ENCODE measurements at regions not wholly inside any gene's neighbourhood (a gene's known extent, or its start where the extent isn't known, plus 50 kb on each side); places are given as distances from the start of the nearest gene placed in this dataset.

DNA sequence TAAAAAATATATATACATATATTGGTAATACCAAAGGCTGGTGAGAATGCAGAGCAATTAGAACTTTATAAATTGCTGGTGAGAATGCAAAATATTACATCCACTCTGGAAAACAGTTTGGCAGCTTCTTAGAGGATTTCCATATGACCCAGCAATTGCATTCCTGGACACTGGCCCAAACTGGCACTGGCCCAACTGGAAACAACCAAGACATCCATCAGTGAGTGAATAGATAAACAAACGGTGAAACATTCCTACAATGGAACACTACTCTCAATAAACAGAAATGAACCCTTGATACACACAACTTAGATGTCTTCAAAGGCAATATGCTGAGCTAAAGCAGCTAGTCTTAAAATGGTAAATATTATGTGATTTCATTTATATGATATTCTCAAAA lies 524.2 kb downstream of the IQCM start:
- TF ChIP-seq ZNF561 (tag by site-specific recombination; IDR thresholded peaks at IDR 0.05; ENCODE audit: borderline replicate concordance) (no peak), ZNF391 (tag by site-specific recombination; IDR thresholded peaks at IDR 0.05; ENCODE audit: borderline replicate concordance, low read depth) (no peak), ZNF157 (tag by site-specific recombination; IDR thresholded peaks at IDR 0.05) (no peak)
- Histone ChIP-seq H3K4me3 (ENCODE audit: low read depth, low read length) (no peak overlapping the region), H3K4me1 (ENCODE audit: control insufficient read depth, insufficient read depth, low read length) (peaks cover 2% of the 10 kb centered on the region; the same call in 1 of the 2 replicates), H3K9me3 (ENCODE audit: control insufficient read depth, insufficient read depth, low read depth, low read length) (no peaks in the 10 kb centered on the region), H3K36me3 (ENCODE audit: control insufficient read depth in 2 of 2, insufficient read depth in 1 of 2, low read length in 2 of 2) (no peaks in the 10 kb centered on the region), H3K27ac (ENCODE audit: extremely low read depth, low read depth, low read length) (no peak overlapping the region)
- POLR2A ChIA-PET, result no interaction called here
- CTCF ChIA-PET, result no interaction called here

GRCh38 chr4:149280806-149281205 lies 534.8 kb downstream of the IQCM start:
- CTCF ChIA-PET, result no interaction called here
- Histone ChIP-seq H3K36me3 (ENCODE audit: control insufficient read depth in 2 of 2, insufficient read depth in 1 of 2, low read length in 2 of 2) (no peaks in the 10 kb centered on the region), H3K27ac (ENCODE audit: extremely low read depth, low read depth, low read length) (no peak overlapping the region), H3K4me3 (ENCODE audit: low read depth, low read length) (no peak overlapping the region), H3K9me3 (ENCODE audit: control insufficient read depth, insufficient read depth, low read depth, low read length) (no peaks in the 10 kb centered on the region), H3K4me1 (ENCODE audit: control insufficient read depth, insufficient read depth, low read length) (no peaks in the 10 kb centered on the region)
- TF ChIP-seq ZNF121 (tag by site-specific recombination; IDR thresholded peaks at IDR 0.05) (no peak), ZNF37A (tag by site-specific recombination; IDR thresholded peaks at IDR 0.05) (no peak), BCL11B (tag by site-specific recombination; IDR thresholded peaks at IDR 0.05; ENCODE audit: low read depth) (no peak), HOXD13 (CRISPR knock-in tag; IDR thresholded peaks at IDR 0.05; ENCODE audit: borderline replicate concordance) (no peak), ZNF600 (tag by site-specific recombination; IDR thresholded peaks at IDR 0.05) (no peak), ZNF341 (tag by site-specific recombination; IDR thresholded peaks at IDR 0.05; ENCODE audit: low read depth) (no peak), ZNF621 (tag by site-specific recombination; IDR thresholded peaks at IDR 0.05) (no peak), ZNF404 (tag by site-specific recombination; IDR thresholded peaks at IDR 0.05) (no peak), ZNF548 (tag by site-specific recombination; IDR thresholded peaks at IDR 0.05) (no peak), SCRT2 (tag by site-specific recombination; IDR thresholded peaks at IDR 0.05) (no peak), ZNF555 (tag by site-specific recombination; conservative IDR thresholded peaks at IDR 0.05) (no peak), ZNF366 (tag by site-specific recombination; conservative IDR thresholded peaks at IDR 0.05) (no peak), ZNF785 (tag by site-specific recombination; IDR thresholded peaks at IDR 0.05) (no peak), GLI4 (tag by site-specific recombination; IDR thresholded peaks at IDR 0.05) (no peak)
- TF ChIP-seq, protein P1, sequence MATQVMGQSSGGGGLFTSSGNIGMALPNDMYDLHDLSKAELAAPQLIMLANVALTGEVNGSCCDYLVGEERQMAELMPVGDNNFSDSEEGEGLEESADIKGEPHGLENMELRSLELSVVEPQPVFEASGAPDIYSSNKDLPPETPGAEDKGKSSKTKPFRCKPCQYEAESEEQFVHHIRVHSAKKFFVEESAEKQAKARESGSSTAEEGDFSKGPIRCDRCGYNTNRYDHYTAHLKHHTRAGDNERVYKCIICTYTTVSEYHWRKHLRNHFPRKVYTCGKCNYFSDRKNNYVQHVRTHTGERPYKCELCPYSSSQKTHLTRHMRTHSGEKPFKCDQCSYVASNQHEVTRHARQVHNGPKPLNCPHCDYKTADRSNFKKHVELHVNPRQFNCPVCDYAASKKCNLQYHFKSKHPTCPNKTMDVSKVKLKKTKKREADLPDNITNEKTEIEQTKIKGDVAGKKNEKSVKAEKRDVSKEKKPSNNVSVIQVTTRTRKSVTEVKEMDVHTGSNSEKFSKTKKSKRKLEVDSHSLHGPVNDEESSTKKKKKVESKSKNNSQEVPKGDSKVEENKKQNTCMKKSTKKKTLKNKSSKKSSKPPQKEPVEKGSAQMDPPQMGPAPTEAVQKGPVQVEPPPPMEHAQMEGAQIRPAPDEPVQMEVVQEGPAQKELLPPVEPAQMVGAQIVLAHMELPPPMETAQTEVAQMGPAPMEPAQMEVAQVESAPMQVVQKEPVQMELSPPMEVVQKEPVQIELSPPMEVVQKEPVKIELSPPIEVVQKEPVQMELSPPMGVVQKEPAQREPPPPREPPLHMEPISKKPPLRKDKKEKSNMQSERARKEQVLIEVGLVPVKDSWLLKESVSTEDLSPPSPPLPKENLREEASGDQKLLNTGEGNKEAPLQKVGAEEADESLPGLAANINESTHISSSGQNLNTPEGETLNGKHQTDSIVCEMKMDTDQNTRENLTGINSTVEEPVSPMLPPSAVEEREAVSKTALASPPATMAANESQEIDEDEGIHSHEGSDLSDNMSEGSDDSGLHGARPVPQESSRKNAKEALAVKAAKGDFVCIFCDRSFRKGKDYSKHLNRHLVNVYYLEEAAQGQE (tag by site-specific recombination; IDR thresholded peaks at IDR 0.05), result no peak
- TF ChIP-seq, protein P2, sequence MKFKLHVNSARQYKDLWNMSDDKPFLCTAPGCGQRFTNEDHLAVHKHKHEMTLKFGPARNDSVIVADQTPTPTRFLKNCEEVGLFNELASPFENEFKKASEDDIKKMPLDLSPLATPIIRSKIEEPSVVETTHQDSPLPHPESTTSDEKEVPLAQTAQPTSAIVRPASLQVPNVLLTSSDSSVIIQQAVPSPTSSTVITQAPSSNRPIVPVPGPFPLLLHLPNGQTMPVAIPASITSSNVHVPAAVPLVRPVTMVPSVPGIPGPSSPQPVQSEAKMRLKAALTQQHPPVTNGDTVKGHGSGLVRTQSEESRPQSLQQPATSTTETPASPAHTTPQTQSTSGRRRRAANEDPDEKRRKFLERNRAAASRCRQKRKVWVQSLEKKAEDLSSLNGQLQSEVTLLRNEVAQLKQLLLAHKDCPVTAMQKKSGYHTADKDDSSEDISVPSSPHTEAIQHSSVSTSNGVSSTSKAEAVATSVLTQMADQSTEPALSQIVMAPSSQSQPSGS (tag by site-specific recombination; IDR thresholded peaks at IDR 0.05; ENCODE audit: low read depth), result no peak
- POLR2A ChIA-PET, result no interaction called here

DNA sequence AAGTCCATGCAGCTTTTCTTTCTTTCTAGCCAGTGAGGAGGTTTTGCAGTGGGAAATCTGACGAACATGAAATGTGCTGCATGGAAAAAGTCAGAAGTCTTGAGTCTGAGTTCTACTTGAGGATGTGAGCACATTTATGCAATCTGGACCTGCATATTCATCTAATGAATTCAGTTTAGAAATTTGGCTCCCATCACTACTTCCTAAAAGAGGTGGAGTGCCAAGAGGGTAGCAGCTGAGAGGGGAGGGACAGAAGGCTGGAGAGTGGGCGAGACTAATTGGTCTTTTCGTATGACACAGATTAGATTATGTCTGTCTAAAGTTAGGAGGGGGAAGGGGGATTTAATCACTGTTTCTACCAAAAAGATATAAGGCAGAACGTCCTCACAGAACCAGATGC lies 535.9 kb downstream of the IQCM start:
- Histone ChIP-seq H3K27ac (ENCODE audit: extremely low read depth, low read depth, low read length) (no peak overlapping the region), H3K9me3 (ENCODE audit: control insufficient read depth, insufficient read depth, low read depth, low read length) (no peaks in the 10 kb centered on the region), H3K36me3 (ENCODE audit: control insufficient read depth in 2 of 2, insufficient read depth in 1 of 2, low read length in 2 of 2) (no peaks in the 10 kb centered on the region), H3K4me3 (ENCODE audit: low read depth, low read length) (no peak overlapping the region), H3K4me1 (ENCODE audit: control insufficient read depth, insufficient read depth, low read length) (no peaks in the 10 kb centered on the region)
- POLR2A ChIA-PET, result no interaction called here
- CTCF ChIA-PET, result no interaction called here
- TF ChIP-seq ZNF184 (tag by site-specific recombination; IDR thresholded peaks at IDR 0.05), result no peak
- no peak for TF ChIP-seq ZSCAN30 (tag by site-specific recombination; IDR thresholded peaks at IDR 0.05)
